Keratinocyte (primary cell): ENCODE measurements at regions not wholly inside any gene's neighbourhood (a gene's known extent, or its start where the extent isn't known, plus 50 kb on each side); places are given as distances from the start of the nearest gene placed in this dataset.
A peak's percentile ranks its signal among the peaks of the same experiment; 100 is the strongest.

Experiments used
- DNase-seq: peaks from one replicate; pipeline ENCODE4 v3.0.0-alpha.2; 2011; ENCODE audit warnings: low read depth, missing footprints, low spot score
- FAIRE-seq: peaks from 2 replicates; lab custom pipeline; 2011; peaks lifted over from hg19 to GRCh38; lab: Jason Lieb, UNC
- H2AFZ ChIP-seq: 2 replicates; pipeline ENCODE4 v1.6.0; 2012; ENCODE audit warnings: low read length, control low read depth, inconsistent platforms; ENCODE audit not compliant: control insufficient read depth
- H3K27ac ChIP-seq: 2 replicates; pipeline ENCODE4 v1.5.1; 2011; ENCODE audit warnings: low read length; ENCODE audit not compliant: control insufficient read depth, insufficient read depth
- H3K27me3 ChIP-seq: 3 replicates; pipeline ENCODE4 v1.6.0; 2011; ENCODE audit warnings: low read length; ENCODE audit not compliant: control insufficient read depth, insufficient read depth; ENCODE audit errors: extremely low read depth
- H3K36me3 ChIP-seq, 2 experiments: 2 replicates in 1 of 2; 3 replicates in 1 of 2; pipeline ENCODE4 v1.5.1; 2011; ENCODE audit warnings: low read length in 2 of 2, mild to moderate bottlenecking in 1 of 2; ENCODE audit not compliant: control insufficient read depth in 2 of 2, insufficient read depth in 2 of 2; ENCODE audit errors: extremely low read depth in 1 of 2
- H3K4me1 ChIP-seq: 3 replicates; pipeline ENCODE4 v1.5.1; 2011; ENCODE audit warnings: low read length; ENCODE audit not compliant: control insufficient read depth, insufficient read depth; ENCODE audit errors: extremely low read depth
- H3K4me2 ChIP-seq: 3 replicates; pipeline ENCODE4 v1.6.0; 2011; ENCODE audit warnings: low read depth, low read length; ENCODE audit not compliant: control insufficient read depth, insufficient read depth; ENCODE audit errors: extremely low read depth
- H3K4me3 ChIP-seq, 3 experiments: fragments of 200-600 bp in 1 of 3; sonication (generic) in 1 of 3; 2 replicates in 2 of 3; 3 replicates in 1 of 3; pipeline ENCODE4 v1.5.1; 2011 to 2016; ENCODE audit warnings: low read length in 3 of 3, mild to moderate bottlenecking in 3 of 3, control low read depth in 2 of 3, inconsistent platforms in 1 of 3, low read depth in 1 of 3, mixed read lengths in 1 of 3, mixed run types in 1 of 3, moderate library complexity in 1 of 3; ENCODE audit not compliant: control insufficient read depth in 2 of 3, insufficient read depth in 2 of 3; ENCODE audit errors: extremely low read depth in 1 of 3
- H3K79me2 ChIP-seq: 2 replicates; pipeline ENCODE4 v1.6.0; 2012; ENCODE audit warnings: low read length; ENCODE audit not compliant: control insufficient read depth, insufficient read depth
- H3K9ac ChIP-seq: 3 replicates; pipeline ENCODE4 v1.6.0; 2011; ENCODE audit warnings: low read length; ENCODE audit not compliant: control insufficient read depth, insufficient read depth; ENCODE audit errors: extremely low read depth
- H3K9me1 ChIP-seq: 3 replicates; pipeline ENCODE4 v1.6.0; 2011; ENCODE audit warnings: low read length; ENCODE audit not compliant: control insufficient read depth, insufficient read depth; ENCODE audit errors: extremely low read depth
- H3K9me3 ChIP-seq: 2 replicates; pipeline ENCODE4 v1.5.1; 2012; ENCODE audit warnings: low read depth, low read length; ENCODE audit not compliant: control insufficient read depth
- H4K20me1 ChIP-seq: 3 replicates; pipeline ENCODE4 v1.6.0; 2011; ENCODE audit warnings: low read length; ENCODE audit not compliant: control insufficient read depth, insufficient read depth; ENCODE audit errors: extremely low read depth
- CTCF ChIP-seq, 3 experiments: IDR thresholded peaks in 1 of 3; conservative IDR thresholded peaks in 1 of 3; optimal IDR thresholded peaks in 1 of 3; 2 replicates in 2 of 3; 3 replicates in 1 of 3; pipeline versions ENCODE3 to v1.5.1; 2011; ENCODE audit warnings: low read length in 3 of 3, mild to moderate bottlenecking in 3 of 3, moderate library complexity in 2 of 3, control low read depth in 1 of 3, inconsistent platforms in 1 of 3; ENCODE audit not compliant: insufficient read depth in 2 of 3; ENCODE audit errors: extremely low read depth in 1 of 3
- EZH2 ChIP-seq: IDR thresholded peaks from one replicate; pipeline ENCODE4 v1.6.1; 2012; ENCODE audit warnings: inconsistent platforms, mild to moderate bottlenecking, low read length, moderate library complexity
- dilution Hi-C: fragments of 300-500 bp; cut with MboI; formaldehyde crosslinking; loops from one replicate; pipeline ENCODE4 v1.7.0; 2020; ENCODE audit warnings: low sequenced_read_pairs; ENCODE audit not compliant: extremely low pct_ligation_motif_present

GRCh38 chr16:87238361-87238715 lies 78.9 kb downstream of the C16orf95 start:
- H3K9me3 ChIP-seq, result no peaks in the 10 kb centered on the region
- no peak for FAIRE-seq
- DNase-seq, result no peak
- no peak overlapping the region for H3K27ac ChIP-seq
- no peak overlapping the region for H3K4me3 ChIP-seq
- H3K9ac ChIP-seq, result no peak overlapping the region
- peaks cover 28% of the 10 kb centered on the region for H3K4me1 ChIP-seq
- no peaks in the 10 kb centered on the region for H3K27me3 ChIP-seq
- H3K9me1 ChIP-seq, result no peaks in the 10 kb centered on the region
- H3K36me3 ChIP-seq, result no peaks in the 10 kb centered on the region
- H4K20me1 ChIP-seq, result no peaks in the 10 kb centered on the region
- dilution Hi-C loops, result no loop called here
- peak overlapping the region; percentile 30 for H3K4me2 ChIP-seq
- no peak overlapping the region for H2AFZ ChIP-seq
- H3K79me2 ChIP-seq, result no peaks in the 10 kb centered on the region
- TF ChIP-seq EZH2 (no peak), CTCF (optimal IDR thresholded peaks at IDR 0.05 in 1 of 3, IDR thresholded peaks at IDR 0.05 in 1 of 3, conservative IDR thresholded peaks at IDR 0.05 in 1 of 3; ENCODE audit: extremely low read depth in 1 of 3, insufficient read depth in 2 of 3, low read length in 3 of 3) (no peak)

- DNase-seq, result no peak
- no peaks in the 10 kb centered on the region for H3K27me3 ChIP-seq
- no peaks in the 10 kb centered on the region for H3K36me3 ChIP-seq
- H4K20me1 ChIP-seq, result no peaks in the 10 kb centered on the region
- no peaks in the 10 kb centered on the region for H3K79me2 ChIP-seq
- peaks cover 28% of the 10 kb centered on the region for H3K4me1 ChIP-seq
- no peak for FAIRE-seq
- dilution Hi-C loops, result no loop called here
- TF ChIP-seq EZH2, result no peak
- H3K9ac ChIP-seq, result no peak overlapping the region
- H3K4me3 ChIP-seq, result no peak overlapping the region
- H3K9me3 ChIP-seq, result no peaks in the 10 kb centered on the region
- H3K9me1 ChIP-seq, result no peaks in the 10 kb centered on the region
- H2AFZ ChIP-seq, result no peak overlapping the region
- H3K4me2 ChIP-seq, result peak overlapping the region; percentile 76
- H3K27ac ChIP-seq, result no peak overlapping the region
These were observed 77.6 kb downstream of the C16orf95 start for GRCh38 chr16:87239545-87239944.
